ENCODE measurements at regions not wholly inside any gene's neighbourhood (a gene's known extent, or its start where the extent isn't known, plus 50 kb on each side); places are given as distances from the start of the nearest gene placed in this dataset.
"Not testable (repeated sequence)": the region's sequence is repeated elsewhere in the genome, so short reads cannot be mapped to it uniquely, and the experiment has no call there.

DNA sequence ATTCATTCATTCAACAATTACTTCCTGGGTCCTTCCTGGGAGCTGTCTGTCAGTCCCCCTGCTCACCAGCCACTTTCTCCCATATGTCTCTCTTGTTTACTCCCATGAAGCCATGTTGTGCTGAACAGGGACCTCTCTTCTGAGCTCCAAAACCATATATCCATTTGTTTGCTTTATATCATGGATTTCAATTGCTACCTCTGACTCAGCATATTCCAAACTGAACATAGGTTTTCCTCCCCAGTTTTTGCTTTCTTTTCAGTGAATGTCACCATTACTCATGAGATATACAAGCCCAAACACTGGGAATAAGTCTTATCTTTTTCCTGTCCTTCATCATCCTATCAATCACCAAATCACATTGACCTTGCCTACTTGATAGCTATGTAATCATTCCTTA lies 152.5 kb upstream of the P2RY1 start:
- TF ChIP-seq, protein P1, sequence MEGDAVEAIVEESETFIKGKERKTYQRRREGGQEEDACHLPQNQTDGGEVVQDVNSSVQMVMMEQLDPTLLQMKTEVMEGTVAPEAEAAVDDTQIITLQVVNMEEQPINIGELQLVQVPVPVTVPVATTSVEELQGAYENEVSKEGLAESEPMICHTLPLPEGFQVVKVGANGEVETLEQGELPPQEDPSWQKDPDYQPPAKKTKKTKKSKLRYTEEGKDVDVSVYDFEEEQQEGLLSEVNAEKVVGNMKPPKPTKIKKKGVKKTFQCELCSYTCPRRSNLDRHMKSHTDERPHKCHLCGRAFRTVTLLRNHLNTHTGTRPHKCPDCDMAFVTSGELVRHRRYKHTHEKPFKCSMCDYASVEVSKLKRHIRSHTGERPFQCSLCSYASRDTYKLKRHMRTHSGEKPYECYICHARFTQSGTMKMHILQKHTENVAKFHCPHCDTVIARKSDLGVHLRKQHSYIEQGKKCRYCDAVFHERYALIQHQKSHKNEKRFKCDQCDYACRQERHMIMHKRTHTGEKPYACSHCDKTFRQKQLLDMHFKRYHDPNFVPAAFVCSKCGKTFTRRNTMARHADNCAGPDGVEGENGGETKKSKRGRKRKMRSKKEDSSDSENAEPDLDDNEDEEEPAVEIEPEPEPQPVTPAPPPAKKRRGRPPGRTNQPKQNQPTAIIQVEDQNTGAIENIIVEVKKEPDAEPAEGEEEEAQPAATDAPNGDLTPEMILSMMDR (conservative IDR thresholded peaks at IDR 0.05; ENCODE audit: control insufficient read depth, insufficient read depth, low read depth, low read length) = no peak
- no peak for DNase-seq (ENCODE audit: low read depth)
- H3K4me3 ChIP-seq (ENCODE audit: control insufficient read depth, low read depth, low read length) = no peak overlapping the region

DNA sequence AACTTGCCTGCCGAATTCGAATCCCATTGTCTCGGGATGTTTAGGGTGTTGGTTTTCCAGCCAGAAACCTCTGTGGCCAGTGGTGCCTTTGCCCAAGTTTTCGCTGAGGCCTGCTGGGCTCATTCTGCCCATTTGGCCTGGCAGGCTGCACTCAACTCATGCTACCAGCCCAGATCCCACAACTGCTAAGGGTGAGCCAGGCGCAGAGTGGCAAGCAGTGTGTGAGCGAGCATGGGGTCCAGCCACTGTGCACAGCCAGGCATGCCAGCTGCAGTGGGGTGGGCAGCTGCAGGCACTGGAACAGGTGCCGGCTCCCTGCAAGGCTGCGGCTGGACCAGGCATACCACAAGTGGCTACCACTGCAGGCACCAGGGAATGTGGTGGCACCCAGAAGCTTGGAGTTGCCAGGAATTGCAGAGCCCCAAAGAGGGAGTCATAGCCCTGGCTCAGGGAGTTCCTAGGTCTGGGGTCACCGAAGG lies 151.4 kb upstream of the P2RY1 start:
- TF ChIP-seq, protein P1 (conservative IDR thresholded peaks at IDR 0.05; ENCODE audit: control insufficient read depth, insufficient read depth, low read depth, low read length) = no peak
- H3K4me3 ChIP-seq (ENCODE audit: control insufficient read depth, low read depth, low read length) = no peak overlapping the region
- DNase-seq (ENCODE audit: low read depth) = no peak

DNA sequence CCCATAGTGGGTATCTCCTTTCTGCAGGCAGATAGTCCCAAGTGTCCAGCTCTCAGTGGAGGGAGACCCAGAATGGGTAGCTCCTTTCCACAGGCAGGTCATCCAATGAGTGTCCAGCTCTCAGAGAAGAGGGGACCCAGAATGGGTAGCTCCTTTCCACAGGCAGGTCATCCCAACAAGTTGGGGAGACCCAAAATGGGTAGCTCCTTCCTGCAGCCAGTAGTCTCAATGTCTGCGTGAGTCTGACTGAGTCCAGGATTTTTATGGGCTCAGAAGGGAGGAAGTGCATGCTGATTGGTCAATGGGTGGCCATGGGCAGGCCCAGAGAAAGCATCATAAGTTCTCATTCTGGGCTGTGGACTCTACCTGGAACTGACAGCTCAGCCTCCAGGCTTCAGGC lies 150.7 kb upstream of the P2RY1 start:
- H3K4me3 ChIP-seq (ENCODE audit: control insufficient read depth, low read depth, low read length) = no peak overlapping the region
- DNase-seq (ENCODE audit: low read depth) = no peak
- TF ChIP-seq, protein P1 (conservative IDR thresholded peaks at IDR 0.05; ENCODE audit: control insufficient read depth, insufficient read depth, low read depth, low read length) = no peak

DNA sequence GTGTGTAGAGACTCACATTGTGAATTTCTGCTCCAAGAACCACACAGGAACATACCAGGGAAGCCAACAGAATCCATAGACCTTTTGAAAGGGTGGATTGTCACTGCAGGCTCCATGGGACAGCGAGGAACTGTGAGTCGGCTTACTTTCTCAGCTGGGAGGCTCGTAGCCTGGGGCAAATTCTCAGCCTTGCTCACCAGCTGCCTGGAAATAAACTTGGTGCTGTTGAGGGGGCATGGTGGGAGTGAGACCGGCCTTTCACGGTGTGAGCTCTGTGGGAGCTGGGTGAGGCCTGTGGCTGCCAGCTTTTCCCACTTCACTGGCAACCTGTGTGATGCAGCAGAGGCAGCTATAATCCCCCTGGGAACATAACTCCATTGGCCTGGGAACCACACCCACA lies 146.6 kb upstream of the P2RY1 start:
- H3K4me3 ChIP-seq (ENCODE audit: control insufficient read depth, low read depth, low read length) = no peak overlapping the region
- DNase-seq (ENCODE audit: low read depth) = no peak
- TF ChIP-seq, protein P1 (conservative IDR thresholded peaks at IDR 0.05; ENCODE audit: control insufficient read depth, insufficient read depth, low read depth, low read length) = no peak

DNA sequence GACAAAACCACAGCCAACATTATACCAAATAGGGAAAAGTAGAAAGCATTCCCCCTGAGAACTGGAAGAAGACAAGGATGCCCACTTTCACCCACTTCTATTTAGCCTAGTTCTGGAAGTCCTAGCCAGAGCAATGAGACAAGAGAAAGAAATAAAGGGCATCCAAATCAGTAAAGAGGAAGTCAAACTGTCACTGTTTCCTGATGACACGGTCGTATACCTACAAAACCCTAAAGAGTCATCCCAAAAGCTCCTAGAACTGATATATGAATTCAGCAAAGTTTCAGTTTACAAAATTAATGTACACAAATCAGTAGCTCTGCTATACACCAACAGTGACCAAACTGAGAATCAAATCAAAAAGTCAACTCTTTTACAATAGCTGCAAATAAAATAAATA lies 142.6 kb upstream of the P2RY1 start:
- H3K4me3 ChIP-seq (ENCODE audit: control insufficient read depth, low read depth, low read length); DNase-seq (ENCODE audit: low read depth): not testable (repeated sequence)

DNA sequence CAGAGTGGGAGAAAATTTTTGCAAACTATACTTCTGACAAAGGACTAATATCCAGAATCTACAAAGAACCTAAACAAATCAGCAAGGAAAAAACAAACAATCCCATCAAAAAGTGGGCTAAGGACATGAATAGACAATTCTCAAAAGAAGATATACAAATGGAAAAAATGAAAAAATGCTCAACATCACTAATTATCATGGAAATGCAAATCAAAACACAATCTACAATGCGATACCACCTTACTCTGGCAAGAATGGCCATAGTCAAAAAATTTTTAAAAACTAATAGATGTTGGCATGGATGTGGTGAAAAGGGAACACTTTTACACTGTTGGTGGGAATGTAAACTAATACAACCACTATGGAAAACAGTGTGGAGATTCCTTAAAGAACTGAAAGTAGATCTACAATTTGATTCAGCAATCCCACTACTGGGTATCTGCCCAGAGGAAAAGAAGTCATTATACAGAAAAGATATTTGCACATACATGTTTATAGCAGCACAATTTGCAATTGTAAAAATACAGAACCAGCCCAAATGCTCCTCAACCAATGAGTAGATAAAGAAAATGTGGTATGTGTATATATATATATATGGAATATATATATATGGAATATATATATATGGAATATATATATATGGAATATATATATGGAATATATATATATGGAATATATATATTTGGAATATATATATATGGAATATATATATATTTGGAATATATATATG lies 141.2 kb upstream of the P2RY1 start:
- not testable (repeated sequence) for H3K4me3 ChIP-seq (ENCODE audit: control insufficient read depth, low read depth, low read length); DNase-seq (ENCODE audit: low read depth)

DNA sequence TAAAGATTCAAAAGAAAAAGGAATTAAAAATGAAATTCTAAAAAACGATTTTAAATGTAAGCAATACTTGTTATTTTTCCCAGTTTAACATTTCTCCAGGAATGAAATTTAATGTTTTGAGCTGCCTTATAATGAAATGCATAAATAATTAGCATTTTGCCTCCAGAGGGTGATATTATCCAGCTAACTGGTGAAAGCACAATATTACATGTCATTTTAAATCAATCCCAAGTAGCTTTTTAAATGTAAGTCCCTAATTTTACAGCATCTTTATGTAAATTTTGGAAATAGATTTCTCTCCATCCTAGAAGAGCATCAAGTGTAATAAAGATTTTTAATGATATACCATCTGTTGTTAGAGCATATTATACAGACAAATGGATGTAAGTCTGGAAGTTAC lies 139.1 kb upstream of the P2RY1 start:
- TF ChIP-seq, protein P1 (conservative IDR thresholded peaks at IDR 0.05; ENCODE audit: control insufficient read depth, insufficient read depth, low read depth, low read length) = no peak
- no peak for DNase-seq (ENCODE audit: low read depth)
- no peak overlapping the region for H3K4me3 ChIP-seq (ENCODE audit: control insufficient read depth, low read depth, low read length)

DNA sequence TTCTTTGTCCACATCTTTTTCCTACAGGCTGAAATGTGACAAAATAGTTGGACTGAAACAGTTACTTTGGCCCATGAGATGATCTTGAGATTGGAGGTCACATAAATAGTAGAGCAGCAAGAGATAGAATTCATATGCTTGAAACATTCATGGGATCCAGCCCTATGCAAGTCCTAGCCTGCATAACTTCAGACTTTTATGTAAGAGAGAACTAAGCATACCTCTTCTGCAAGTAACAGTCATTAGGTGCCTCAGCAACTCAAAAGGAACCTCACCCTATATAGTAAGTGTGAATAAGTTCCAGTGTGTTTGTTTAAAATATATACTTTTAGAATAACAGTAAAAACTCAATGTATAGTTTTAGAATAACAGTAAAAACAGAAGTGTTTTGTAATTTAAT lies 138.0 kb upstream of the P2RY1 start:
- TF ChIP-seq, protein P1 (conservative IDR thresholded peaks at IDR 0.05; ENCODE audit: control insufficient read depth, insufficient read depth, low read depth, low read length) = no peak
- H3K4me3 ChIP-seq (ENCODE audit: control insufficient read depth, low read depth, low read length) = no peak overlapping the region
- no peak for DNase-seq (ENCODE audit: low read depth)
